ENCODE measurements at regions not wholly inside any gene's neighbourhood (a gene's known extent, or its start where the extent isn't known, plus 50 kb on each side); places are given as distances from the start of the nearest gene placed in this dataset.
A peak's percentile ranks its signal among the peaks of the same experiment; 100 is the strongest.

GRCh38 chr12:115438314-115438713 lies 754.3 kb upstream of the TBX3 start:
- H4K20me1 ChIP-seq (ENCODE audit: low read depth) = no peaks in the 10 kb centered on the region
- H3K27me3 ChIP-seq = no peaks in the 10 kb centered on the region
- H3K9me3 ChIP-seq (ENCODE audit: low read depth) = no peaks in the 10 kb centered on the region
- no peak overlapping the region for H2AFZ ChIP-seq (replicated peaks)
- peaks cover 1% of the 10 kb centered on the region for H3K4me1 ChIP-seq
- H3K27ac ChIP-seq = no peak overlapping the region
- Mint-ChIP-seq H3K9me3 (no peaks in the 10 kb centered on the region), H3K4me3 (no peak overlapping the region), H3K36me3 (no peaks in the 10 kb centered on the region), H3K4me1 (peaks cover 12% of the 10 kb centered on the region), H3K27ac (no peak overlapping the region), H3K27me3 (ENCODE audit: insufficient read depth, low read depth) (peaks cover 8% of the 10 kb centered on the region)
- H3K4me3 ChIP-seq = no peak overlapping the region
- H3F3A ChIP-seq (ENCODE audit: low read depth) = no peaks in the 10 kb centered on the region
- no peak for TF ChIP-seq EZH2phosphoT487 (IDR thresholded peaks at IDR 0.05)
- no peaks in the 10 kb centered on the region for H3K36me3 ChIP-seq
- no peak overlapping the region for H3K9ac ChIP-seq
- no peak for DNase-seq (ENCODE audit: low spot score)
- no peak overlapping the region for H3K4me2 ChIP-seq
- H3K79me2 ChIP-seq (ENCODE audit: low read depth) = no peaks in the 10 kb centered on the region

GRCh38 chr12:115437061-115437567 lies 753.1 kb upstream of the TBX3 start:
- no peak overlapping the region for H3K4me3 Mint-ChIP-seq
- H3K27me3 ChIP-seq = no peaks in the 10 kb centered on the region
- no peaks in the 10 kb centered on the region for H3K36me3 ChIP-seq
- no peaks in the 10 kb centered on the region for H3K9me3 Mint-ChIP-seq
- H3K9ac ChIP-seq = no peak overlapping the region
- no peak overlapping the region for H3K4me2 ChIP-seq
- H3K4me1 Mint-ChIP-seq = peaks cover 17% of the 10 kb centered on the region
- no peaks in the 10 kb centered on the region for H3F3A ChIP-seq (ENCODE audit: low read depth)
- H3K27ac Mint-ChIP-seq = no peak overlapping the region
- no peak for DNase-seq (ENCODE audit: low spot score)
- H2AFZ ChIP-seq (replicated peaks) = no peak overlapping the region
- H3K4me3 ChIP-seq = no peak overlapping the region
- no peaks in the 10 kb centered on the region for H3K9me3 ChIP-seq (ENCODE audit: low read depth)
- TF ChIP-seq EZH2phosphoT487 (IDR thresholded peaks at IDR 0.05) (no peak), CTCF (IDR thresholded peaks at IDR 0.05) (no peak), EZH2 (IDR thresholded peaks at IDR 0.05) (no peak)
- peaks cover 10% of the 10 kb centered on the region for H3K4me1 ChIP-seq
- no peaks in the 10 kb centered on the region for H3K36me3 Mint-ChIP-seq
- peaks cover 9% of the 10 kb centered on the region for H3K27me3 Mint-ChIP-seq (ENCODE audit: insufficient read depth, low read depth)
- no peaks in the 10 kb centered on the region for H3K79me2 ChIP-seq (ENCODE audit: low read depth)
- H3K27ac ChIP-seq = no peak overlapping the region
- H4K20me1 ChIP-seq (ENCODE audit: low read depth) = no peaks in the 10 kb centered on the region

GRCh38 chr12:115433014-115433634 lies 749.1 kb upstream of the TBX3 start:
- peaks cover 4% of the 10 kb centered on the region for H3K27me3 Mint-ChIP-seq (ENCODE audit: insufficient read depth, low read depth)
- H3K9ac ChIP-seq = no peak overlapping the region
- no peak overlapping the region for H3K4me3 ChIP-seq
- no peaks in the 10 kb centered on the region for H3K9me3 ChIP-seq (ENCODE audit: low read depth)
- peaks cover 10% of the 10 kb centered on the region for H3K4me1 ChIP-seq
- peak overlapping the region; percentile 30 for H2AFZ ChIP-seq (replicated peaks)
- H3K79me2 ChIP-seq (ENCODE audit: low read depth) = no peaks in the 10 kb centered on the region
- H3K27ac ChIP-seq = no peak overlapping the region
- no peaks in the 10 kb centered on the region for H3K36me3 Mint-ChIP-seq
- H3K9me3 Mint-ChIP-seq = no peaks in the 10 kb centered on the region
- H3F3A ChIP-seq (ENCODE audit: low read depth) = no peaks in the 10 kb centered on the region
- H4K20me1 ChIP-seq (ENCODE audit: low read depth) = no peaks in the 10 kb centered on the region
- peak overlapping the region; percentile 24 for H3K4me2 ChIP-seq
- no peaks in the 10 kb centered on the region for H3K36me3 ChIP-seq
- no peaks in the 10 kb centered on the region for H3K27me3 ChIP-seq
- no peak for DNase-seq (ENCODE audit: low spot score)
- peaks cover 17% of the 10 kb centered on the region for H3K4me1 Mint-ChIP-seq
- H3K27ac Mint-ChIP-seq = no peak overlapping the region
- TF ChIP-seq EZH2phosphoT487 (IDR thresholded peaks at IDR 0.05) = no peak
- no peak for TF ChIP-seq CTCF (IDR thresholded peaks at IDR 0.05)
- no peak for TF ChIP-seq EZH2 (IDR thresholded peaks at IDR 0.05)
- H3K4me3 Mint-ChIP-seq = no peak overlapping the region

GRCh38 chr12:115430636-115431035 lies 746.7 kb upstream of the TBX3 start:
- Histone ChIP-seq H3K4me2 (no peak overlapping the region), H3K4me1 (peaks cover 10% of the 10 kb centered on the region), H3K4me3 (no peak overlapping the region), H2AFZ (replicated peaks) (no peak overlapping the region), H4K20me1 (ENCODE audit: low read depth) (no peaks in the 10 kb centered on the region), H3K9me3 (ENCODE audit: low read depth) (no peaks in the 10 kb centered on the region), H3F3A (ENCODE audit: low read depth) (no peaks in the 10 kb centered on the region), H3K27ac (no peak overlapping the region), H3K79me2 (ENCODE audit: low read depth) (no peaks in the 10 kb centered on the region), H3K27me3 (no peaks in the 10 kb centered on the region), H3K9ac (no peak overlapping the region), H3K36me3 (no peaks in the 10 kb centered on the region)
- no peaks in the 10 kb centered on the region for H3K9me3 Mint-ChIP-seq
- H3K36me3 Mint-ChIP-seq = no peaks in the 10 kb centered on the region
- H3K4me3 Mint-ChIP-seq = no peak overlapping the region
- no peak for TF ChIP-seq EZH2 (IDR thresholded peaks at IDR 0.05)
- TF ChIP-seq EZH2phosphoT487 (IDR thresholded peaks at IDR 0.05) = no peak
- no peak for TF ChIP-seq CTCF (IDR thresholded peaks at IDR 0.05)
- H3K27me3 Mint-ChIP-seq (ENCODE audit: insufficient read depth, low read depth) = peaks cover 4% of the 10 kb centered on the region
- no peak overlapping the region for H3K27ac Mint-ChIP-seq
- peaks cover 8% of the 10 kb centered on the region for H3K4me1 Mint-ChIP-seq
- DNase-seq (ENCODE audit: low spot score) = no peak
